Muscle of arm (tissue), 1 donor: ENCODE measurements at regions not wholly inside any gene's neighbourhood (a gene's known extent, or its start where the extent isn't known, plus 50 kb on each side); places are given as distances from the start of the nearest gene placed in this dataset.

Experiments used
- DNase-seq: peaks from one replicate; pipeline ENCODE4 v3.0.0-alpha.2; 2013

DNA sequence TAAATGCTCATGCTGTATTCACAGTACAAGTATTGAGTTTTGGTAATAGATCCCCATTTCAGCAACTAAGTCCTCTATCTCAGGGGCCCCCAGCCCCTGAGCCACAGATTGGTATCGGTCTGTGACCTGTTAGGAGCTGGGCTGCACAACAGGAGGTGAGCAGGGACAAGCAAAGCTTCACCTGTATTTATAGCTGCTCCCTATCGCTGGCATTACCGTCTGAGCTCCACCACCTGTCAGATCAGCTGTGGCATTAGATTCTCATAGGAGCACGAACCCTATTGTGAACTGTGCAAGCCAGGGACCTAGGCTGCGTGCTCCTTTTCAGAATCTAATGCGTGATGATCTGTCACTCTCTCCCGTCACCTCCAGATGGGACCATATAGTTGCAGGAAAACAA, 262.8 kb upstream of the UBE2E2 start:
- no peak for DNase-seq

DNA sequence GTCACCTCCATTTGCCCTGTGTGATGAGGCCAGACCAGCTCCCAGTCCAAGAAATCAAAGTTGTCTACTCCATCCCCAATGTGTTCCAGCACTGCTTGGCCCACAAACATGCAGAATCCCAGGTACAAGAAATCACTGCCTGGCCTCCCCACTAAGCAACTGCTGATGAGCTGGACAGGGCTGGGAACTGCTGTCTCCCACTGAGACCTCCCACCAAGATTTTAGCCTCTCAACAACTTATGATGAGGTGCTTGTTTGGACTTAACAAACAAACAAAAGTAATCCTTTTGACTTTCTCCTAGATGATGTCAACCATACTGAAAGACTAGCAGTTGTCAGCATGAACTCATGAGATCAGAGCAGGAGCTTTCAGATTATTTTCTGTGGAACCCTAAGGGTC, 260.1 kb upstream of the UBE2E2 start:
- DNase-seq, result no peak

DNA sequence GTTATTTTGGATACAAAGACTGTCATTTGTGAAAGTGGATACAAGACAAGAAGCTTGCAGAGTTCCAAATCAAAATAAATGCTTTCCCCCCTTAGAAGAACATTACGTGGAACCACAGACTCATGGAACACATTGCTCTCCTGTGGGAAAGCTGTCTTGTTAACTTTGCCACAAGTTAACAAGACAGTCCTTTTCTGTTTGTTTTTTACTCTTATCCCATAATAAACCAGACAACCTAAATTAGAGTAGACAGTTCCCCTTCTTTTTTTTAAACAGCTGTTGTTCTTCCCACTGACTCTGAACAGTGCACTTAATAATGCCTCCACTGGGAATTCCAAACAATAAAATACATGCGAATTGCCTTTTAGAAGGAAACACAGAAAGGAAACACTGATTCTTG, 255.3 kb upstream of the UBE2E2 start:
- no peak for DNase-seq

DNA sequence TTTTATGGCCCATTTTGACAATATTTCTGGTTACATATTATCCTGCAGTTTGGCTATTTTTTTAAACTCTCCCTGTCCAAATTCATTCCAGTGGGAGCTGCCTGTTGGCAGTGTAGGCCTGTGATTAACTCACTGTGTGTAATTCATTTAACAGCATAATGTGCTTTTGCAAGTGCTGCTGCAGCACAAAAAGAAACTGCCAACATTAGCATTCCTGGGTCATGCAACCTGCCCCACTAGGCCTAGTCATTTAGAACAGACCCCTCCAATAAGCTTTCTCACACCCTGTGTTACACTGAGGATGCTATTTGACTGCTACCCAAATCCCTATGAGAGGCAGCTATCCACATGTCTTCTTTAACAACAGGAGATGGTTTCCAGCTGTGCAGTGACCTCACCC, 251.2 kb upstream of the UBE2E2 start:
- peak; percentile 89 for DNase-seq

DNA sequence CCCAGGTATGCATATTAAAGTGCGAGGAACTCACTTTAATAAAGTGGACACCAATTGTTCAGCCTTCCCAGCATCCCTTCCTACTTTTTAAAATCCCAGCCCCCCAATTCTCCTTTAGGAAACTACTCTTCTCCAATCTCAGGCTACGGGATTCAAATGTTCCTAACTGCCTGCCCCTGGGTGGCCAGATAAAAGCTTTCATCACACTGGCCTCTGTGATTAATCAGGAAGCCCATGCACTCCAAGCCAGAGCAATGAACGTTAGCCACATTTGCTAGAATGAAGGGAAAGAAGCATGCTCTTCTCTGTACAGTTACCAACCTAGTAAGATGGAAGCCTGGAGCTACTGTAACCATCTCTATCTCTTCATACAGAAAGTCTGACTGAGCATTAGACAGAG, 250.3 kb upstream of the UBE2E2 start:
- DNase-seq, result no peak

DNA sequence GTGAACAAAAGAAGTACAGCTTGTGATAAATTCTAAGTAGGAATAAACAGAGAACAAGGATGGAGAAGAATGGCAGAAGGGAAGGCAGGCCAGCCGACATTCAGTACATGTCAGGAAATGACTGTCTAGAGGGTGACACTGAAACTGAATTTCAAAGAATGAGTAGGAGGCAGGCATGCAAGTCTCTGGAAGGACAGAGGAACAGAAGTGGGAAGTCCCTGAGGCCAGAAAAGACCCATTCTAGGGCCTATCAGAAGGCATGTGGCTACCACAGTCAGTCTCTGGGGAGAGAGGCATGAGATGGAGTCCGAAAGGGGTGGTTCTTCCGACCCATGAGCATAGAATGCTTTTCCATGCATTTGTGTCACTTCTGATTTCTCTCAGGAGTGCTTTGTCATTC, 243.5 kb upstream of the UBE2E2 start:
- DNase-seq, result no peak

DNA sequence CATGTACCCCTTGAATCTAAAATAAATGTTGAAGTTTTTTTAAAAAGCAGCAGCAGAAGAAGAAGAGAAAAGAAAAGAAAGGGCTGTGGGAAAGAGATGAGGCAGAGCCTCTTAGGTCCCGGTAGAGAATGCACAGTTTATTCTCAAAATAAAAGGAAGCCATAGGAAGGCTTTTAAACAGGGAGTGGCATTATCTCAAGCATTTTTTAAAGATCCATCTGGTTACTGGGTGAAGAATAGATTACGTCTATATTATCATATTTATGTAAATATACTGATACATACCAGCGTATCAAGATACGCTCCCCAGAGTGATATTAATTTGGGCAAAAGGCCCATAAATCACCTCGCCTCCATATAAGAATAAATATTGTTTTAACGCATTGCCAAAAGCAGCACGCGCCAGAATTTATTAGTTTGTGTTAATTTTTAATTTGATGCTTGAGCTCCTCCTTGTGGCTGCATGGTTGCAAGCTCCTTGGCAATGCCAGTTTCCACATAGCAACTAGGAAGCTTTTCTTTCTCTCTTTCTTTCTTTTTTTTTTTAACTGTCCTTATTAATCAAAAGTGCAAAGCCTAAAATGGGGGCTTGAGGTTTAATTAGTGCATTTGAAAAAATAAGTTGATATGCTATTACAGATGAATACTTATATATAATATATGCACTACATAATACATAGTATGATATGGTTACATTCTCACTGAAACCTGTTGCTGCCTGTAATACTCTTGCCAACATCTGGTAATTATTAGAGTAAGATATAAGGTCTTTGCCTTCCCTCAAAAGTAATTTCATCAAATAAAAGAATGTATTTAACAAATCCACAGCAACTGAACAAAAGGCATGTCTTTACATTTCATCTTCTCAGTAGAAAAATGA, 242.8 kb upstream of the UBE2E2 start:
- peak; percentile 78 for DNase-seq

DNA sequence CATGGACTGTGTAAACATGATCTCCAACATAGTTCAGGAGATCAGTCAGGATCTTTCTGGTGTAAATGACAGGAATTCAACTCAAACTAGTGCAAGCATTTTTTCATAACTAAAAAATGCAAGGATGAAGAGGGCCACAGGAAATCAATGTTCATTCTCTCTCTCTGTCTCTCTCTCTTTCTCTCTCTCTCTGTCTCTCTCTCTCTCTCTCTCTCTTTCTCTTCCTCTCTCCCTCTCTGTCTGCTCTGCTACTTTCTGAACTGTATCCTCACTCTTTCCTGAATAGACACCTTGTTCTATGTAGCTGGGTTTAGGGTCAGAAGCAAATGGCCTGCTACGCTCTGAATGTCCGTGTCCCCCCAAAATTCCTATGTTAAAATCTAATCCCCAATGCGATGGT, 240.9 kb upstream of the UBE2E2 start:
- DNase-seq, result no peak

DNA sequence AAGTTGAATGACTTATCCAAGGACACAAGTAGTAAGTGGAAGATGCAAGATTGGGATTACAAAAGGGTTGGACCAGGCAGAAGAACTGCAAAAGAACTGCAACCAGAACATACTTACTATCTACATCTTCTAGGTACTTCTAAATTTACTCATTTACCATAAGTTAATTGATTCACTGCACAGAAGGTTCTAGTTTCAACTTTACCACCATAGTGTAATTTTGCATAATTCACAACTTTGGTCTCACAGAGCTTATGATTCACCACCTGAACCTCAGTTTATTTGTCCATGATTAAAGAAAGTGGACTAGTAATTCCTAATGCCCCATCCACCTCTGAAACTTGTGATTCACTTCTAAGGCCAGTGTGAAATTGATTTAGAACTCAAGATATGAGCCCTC, 236.8 kb upstream of the UBE2E2 start:
- DNase-seq, result no peak

DNA sequence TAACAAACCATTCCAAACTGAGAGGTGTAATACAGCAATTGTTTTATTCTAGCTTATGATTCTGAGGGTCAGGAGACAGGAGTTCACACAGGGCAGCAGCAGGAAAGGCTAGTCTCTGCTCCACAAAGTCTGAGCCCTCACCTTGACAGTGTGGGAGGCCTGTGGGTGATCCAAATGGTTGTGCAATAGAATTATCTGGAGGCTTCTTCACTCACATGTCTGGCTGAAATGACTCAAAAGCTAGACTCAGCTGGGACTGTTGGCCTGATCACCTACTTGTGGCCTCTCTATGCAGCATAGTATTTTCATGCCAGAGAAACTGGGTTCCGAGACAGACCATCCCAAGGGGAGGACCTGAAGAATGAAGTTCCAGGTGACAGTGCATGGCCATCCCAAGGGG, 233.9 kb upstream of the UBE2E2 start:
- DNase-seq, result no peak

DNA sequence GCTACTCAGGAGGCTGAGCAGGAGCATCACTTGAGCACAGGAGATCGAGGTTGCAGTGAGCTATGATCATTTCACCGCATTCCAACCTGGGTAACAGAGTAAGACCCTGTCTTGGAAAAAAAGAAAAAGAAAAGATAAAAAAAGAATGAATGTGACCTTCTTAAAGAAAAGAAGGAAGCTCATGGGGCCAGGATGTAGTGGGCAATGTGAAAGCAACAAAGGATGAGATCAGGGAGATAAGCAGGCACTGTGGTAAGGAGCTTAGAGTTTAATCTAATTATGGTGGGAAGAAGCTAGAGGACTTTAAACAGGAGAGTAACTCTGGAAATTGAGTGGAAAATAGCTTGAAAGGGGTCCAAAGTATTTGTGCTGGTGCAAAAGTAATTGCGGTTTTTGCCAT, 231.6 kb upstream of the UBE2E2 start:
- no peak for DNase-seq

DNA sequence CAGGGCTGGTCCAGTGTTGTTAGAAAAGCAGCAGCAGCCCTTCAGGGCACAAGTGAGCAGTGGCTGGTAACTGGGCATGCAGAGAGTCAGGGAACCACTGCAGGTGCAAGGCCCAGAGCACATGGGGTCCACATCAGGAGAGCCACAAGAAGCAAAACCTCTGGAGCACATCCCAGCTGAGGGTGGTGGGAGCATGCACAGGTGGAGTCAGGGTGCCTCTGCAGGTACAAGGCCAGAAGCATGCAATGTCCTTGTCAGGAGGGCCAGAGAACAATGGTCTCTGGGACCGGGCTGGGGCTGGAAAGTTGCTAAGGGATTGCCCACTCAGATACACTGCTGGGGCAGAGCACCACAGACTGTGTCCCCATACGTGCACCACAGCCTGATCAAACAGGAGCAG, 226.1 kb upstream of the UBE2E2 start:
- DNase-seq, result no peak

DNA sequence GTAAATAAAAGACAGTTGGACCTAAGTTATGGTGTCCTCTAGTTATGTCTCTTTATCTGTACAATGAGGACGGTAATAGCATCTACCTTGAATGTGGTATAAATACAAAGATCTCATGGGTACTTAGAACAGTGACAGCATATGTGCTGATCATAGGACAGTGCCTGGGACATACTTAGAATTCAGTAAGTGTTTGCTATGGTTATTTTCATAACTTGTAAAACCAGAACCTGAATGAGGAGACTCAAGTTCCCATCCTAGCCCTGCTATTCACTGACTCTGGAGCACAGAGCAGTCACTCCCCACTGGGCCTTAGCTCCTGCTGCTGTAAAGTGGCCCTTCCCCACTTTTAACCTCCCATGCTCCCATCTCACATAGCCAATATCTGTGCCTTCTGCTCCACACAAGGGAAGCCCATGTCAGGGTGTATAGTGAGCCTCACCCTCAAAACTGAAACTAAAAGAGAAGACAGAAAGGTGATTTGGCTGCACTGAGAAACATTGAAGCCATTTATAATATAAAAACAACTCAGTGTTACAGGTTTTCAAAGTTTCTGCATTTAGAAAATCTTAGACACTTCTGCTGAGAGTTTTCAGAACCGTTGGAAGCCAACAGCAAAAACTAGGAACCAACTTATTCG, 225.4 kb upstream of the UBE2E2 start:
- no peak for DNase-seq

DNA sequence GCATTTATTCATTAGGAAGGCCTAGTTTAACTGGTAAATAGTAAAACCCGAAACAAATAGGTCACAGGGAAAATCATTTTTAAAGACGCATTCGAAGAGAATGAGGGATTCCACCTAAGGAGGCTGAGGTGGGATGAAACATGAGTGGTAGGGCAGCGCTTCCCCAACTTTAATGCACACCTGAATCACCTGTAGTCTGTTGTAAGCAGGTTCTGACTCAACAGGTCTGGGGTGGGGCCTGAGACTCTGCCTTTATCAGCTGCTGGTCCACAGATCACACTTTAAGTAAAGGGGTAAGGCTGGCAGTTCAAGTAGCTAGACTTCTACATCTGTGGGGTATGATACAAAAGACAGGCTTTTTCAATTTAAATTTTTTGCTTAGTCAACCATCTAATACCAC, 223.5 kb upstream of the UBE2E2 start:
- no peak for DNase-seq

DNA sequence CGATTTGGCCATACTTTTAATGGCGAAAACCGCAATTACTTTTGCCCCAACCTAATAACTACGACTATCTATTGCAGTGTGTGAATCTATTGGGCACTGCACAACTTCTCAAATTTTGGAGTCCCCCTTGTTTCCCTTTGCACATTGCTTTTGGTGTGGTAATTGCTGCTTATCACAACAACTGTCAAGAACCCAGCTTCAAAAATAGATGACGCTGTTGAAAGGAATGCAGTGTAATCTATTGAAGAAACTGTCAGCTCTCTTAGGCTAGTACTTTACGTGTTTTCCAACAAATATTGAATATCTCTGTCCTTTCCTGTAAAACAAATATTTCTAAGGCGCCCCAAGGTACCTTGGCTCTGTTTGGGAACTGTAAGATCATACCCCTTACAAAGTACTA, 222.8 kb upstream of the UBE2E2 start:
- no peak for DNase-seq

DNA sequence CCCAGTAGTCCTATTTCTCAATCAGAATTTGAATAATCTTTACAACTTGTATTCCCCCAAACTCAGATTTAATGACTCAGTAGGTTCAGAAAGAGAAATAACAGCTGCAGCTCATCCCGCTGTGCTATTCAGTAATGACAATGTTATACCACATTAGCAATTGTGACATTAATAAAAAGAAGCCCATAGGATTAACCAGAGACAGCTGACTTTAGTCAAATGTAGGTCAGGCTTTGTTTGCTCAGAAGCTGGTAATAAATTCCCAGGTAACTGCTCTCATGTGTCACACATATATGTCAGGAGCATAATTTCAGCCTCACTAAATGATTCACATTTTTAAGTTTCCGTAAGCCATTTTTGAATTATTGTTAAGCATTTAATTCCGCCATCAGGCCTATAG, 222.0 kb upstream of the UBE2E2 start:
- DNase-seq, result no peak

DNA sequence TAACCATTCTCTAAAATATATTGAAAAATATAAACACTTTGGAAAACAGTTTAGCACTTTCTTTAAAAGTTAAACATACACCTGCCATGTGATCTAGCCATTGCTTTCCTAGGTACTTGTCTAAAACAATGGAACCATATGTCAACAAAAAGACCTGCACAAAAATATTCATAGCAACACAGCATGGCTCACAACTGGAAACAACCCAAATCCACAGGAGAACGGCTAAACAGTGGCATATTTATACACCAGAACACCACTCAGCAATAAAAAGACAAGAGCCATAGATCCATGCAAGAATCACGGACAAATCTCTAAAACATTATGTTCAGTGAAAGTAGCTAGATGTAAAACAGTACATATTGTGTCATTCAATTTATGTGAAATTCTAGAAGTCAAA, 221.3 kb upstream of the UBE2E2 start:
- no peak for DNase-seq

DNA sequence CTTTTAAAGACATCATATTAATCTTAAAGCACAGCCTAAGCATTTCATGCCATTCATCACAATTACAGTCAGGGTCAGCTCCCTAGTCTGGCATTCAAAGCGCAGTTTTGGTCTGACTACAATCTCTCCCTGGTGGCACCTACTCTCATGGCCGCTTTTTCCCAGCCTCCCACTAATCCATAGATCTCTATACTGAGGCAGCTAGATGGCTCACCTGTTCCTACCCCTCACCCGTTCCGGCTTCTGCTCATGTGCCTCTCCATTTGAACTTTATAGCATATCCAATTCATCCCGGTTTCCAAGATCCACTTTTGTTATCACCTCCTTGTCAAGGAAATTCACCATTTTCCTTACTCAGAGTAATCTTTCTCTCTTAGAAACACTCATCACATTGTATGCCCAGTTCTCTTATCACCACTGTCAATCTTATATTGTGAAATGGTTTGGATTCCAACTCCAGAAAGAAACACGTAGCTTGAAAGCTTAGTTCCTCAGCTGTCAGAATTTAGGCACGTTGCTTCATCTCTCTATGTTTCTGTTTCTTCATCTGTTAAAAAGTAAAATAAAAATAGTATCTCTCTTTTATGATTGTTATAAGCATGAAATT, 220.0 kb upstream of the UBE2E2 start:
- DNase-seq, result no peak

DNA sequence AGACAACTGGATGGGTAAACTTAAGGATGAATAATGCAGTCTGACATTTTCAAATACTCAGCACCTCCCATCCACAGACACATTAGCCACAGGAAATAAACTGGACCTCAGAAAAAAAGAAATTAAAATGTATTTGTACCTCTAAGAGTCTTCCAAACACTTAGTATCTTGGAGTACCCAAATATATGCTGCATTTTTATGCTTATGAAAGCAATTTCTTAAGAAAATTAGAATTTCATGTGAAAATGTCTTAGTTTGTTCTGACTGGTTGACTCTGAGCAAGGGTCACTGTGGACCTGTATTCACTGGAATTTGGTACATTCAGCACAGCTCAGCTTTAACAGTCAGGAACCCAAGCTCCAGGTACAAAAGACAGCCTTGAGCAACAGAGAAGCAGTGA, 216.2 kb upstream of the UBE2E2 start:
- DNase-seq, result no peak

DNA sequence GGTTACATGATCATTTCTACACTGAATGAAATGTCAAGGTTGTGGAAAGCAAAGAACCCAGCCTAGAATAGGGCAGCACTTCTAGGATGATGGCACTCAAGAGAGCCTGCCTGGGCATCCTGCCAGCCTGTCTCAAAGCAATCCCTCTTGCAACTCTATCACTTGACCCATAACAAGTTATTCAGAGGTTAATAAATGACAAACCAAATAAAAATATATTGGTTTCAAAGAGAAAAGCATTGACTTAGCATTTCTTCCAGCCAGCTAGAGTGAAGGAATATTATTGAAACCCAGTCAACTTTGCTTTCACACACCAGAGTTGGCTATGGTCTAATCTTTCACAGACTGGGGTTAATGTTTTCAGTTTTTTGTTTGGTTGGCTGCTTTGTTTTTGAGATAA, 214.6 kb upstream of the UBE2E2 start:
- DNase-seq, result no peak

DNA sequence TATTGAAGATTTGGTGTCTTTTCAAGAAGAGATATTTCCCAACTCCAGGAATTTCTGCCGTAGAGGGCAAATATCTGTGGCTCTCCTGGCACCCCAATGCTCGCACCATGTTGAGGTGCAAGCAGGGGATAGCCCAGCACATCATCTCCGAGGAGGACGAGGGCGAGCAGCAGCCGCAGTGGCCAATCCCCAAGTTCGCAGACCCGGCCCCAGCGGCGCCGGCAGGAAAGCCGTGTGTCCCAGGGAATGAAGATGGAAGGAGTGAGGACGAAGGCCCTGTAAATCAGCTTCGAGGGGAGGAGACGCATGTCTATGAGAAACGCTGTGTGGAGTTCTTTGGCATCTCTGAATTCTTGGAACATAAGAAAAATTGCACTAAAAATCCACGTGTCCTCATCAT, 213.4 kb upstream of the UBE2E2 start:
- no peak for DNase-seq

DNA sequence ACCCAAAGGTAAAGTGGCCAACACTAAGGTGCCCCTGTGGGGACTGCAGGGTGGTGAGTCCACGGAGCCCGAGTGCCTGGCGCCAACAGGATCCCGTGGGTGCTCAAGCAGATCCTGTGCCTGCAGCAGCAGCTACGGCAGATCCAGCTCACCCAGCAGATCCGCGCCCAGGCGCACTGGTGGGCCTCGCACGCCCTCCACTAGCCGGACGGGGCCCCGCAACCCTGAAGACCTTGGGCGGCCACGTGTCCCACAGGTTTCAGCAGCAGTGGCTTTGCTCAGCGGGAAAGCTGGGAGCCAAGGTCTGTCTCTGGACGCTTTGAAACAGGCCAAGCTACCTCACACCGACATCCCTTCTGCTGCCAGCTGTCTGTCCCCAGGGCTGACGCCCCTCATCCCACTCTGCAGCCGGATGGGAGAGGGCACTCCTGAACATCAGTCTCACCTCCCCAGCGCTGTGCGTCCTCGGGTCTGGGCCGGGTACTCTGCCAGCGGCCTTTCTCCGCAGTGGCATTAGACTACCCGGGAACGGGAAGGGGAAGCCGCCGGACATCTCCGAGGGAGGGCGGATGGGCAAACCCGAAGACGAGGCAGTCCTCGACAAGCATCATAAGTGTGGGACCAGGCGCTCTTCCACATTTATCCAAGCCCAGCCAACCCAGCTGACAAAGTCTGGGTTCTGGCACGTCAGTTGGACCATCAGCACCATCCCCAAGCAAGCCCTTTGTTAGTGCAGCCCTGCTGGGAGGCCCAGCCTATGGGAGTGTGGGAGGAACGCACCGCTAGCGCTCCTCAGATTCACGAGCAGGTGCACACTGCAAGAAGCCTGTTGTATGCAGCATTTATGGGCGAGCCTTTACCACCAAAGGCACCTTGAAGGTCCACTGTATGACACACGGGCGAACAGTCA, 212.6 kb upstream of the UBE2E2 start:
- DNase-seq, result no peak
